ENCODE measurements at regions not wholly inside any gene's neighbourhood (a gene's known extent, or its start where the extent isn't known, plus 50 kb on each side); places are given as distances from the start of the nearest gene placed in this dataset.

GRCh38 chr4:169807934-169808509, 50.3 kb upstream of the HPF1 start:
- DNase-seq = no peak
